ENCODE measurements at regions not wholly inside any gene's neighbourhood (a gene's known extent, or its start where the extent isn't known, plus 50 kb on each side); places are given as distances from the start of the nearest gene placed in this dataset.

DNA sequence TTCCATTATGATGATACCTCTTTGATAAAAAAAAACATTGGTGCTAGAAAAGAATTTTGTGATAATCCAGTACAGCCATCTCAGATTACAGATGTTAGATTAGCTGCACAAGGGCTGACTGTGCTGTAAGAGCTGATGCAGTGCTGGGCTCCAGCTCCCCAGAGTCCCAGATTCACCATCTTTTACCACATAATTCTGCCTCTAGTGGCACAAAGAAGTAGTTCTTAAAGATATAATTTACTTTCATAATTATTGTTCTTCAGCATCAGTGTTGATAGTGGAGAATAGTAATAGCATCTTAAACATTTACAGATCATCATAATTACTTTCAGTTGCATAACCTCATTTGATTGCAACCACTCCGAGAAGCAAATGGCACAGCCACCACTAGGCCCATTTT lies 262.1 kb downstream of the BRINP2 start:
- no peak overlapping the region for H3K4me3 ChIP-seq (ENCODE audit: low read length)
- H3K9me2 ChIP-seq (replicated peaks; ENCODE audit: low read length): no peaks in the 10 kb centered on the region
- intact Hi-C loops (cut with micrococcal nuclease): no loop called here
- H3K4me2 ChIP-seq (ENCODE audit: low read length): no peak overlapping the region
- ATAC-seq: no peak
- CTCF ChIA-PET: no interaction called here
- peaks cover 2% of the 10 kb centered on the region; the same call in 1 of the 2 replicates for H3K4me1 ChIP-seq (ENCODE audit: insufficient read depth, low read length)
- BruUV-seq (replicated peaks): no TSS peak
- no peak overlapping the region for H2AFZ ChIP-seq (ENCODE audit: low read length)
- no peaks in the 10 kb centered on the region for H3K27me3 ChIP-seq (ENCODE audit: low read length)
- DNase-seq: peak; percentile 7
- H3K79me2 ChIP-seq (ENCODE audit: low read length): no peaks in the 10 kb centered on the region
- no peaks in the 10 kb centered on the region for H3K9me3 ChIP-seq (ENCODE audit: low read length)
- TF ChIP-seq CTCF (conservative IDR thresholded peaks at IDR 0.05; ENCODE audit: low read depth, low read length) (peak; percentile 51), EZH2 (IDR thresholded peaks at IDR 0.05; ENCODE audit: low read length, unreplicated experiment) (no peak)
- POLR2A ChIA-PET (ENCODE audit: unreplicated experiment): no interaction called here
- H4K20me1 ChIP-seq (ENCODE audit: low read length): no peaks in the 10 kb centered on the region
- no peak overlapping the region for H3K27ac ChIP-seq (ENCODE audit: low read length)
- H3K9ac ChIP-seq (ENCODE audit: low read length): no peak overlapping the region
- H3K36me3 ChIP-seq (ENCODE audit: low read depth, low read length): no peaks in the 10 kb centered on the region
- H3F3A ChIP-seq (ENCODE audit: low read length, unreplicated experiment): no peaks in the 10 kb centered on the region

DNA sequence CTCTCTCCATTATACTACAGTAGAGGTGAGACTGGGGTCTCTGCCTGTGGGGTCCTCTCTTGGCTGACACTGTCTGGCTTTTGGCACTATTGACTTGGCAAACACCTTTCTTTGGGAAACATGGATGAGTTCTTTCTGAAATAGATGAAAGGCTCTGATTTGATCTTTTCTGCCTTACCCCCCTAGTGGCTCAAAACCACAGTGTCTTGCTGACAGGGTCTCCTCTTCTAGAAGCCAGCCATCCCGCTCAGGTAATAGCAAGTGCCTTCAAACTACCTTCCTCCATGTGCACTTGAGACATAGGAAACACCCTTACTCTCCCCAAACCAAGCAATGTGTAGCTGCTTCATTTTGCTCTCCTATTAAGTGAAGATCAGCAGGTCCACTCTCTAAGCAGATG lies 260.4 kb downstream of the BRINP2 start:
- ChIA-PET POLR2A (ENCODE audit: unreplicated experiment) (no interaction called here), CTCF (no interaction called here)
- Histone ChIP-seq H3K4me3 (ENCODE audit: low read length) (no peak overlapping the region), H3K9me2 (replicated peaks; ENCODE audit: low read length) (no peaks in the 10 kb centered on the region), H3K79me2 (ENCODE audit: low read length) (no peaks in the 10 kb centered on the region), H3K27ac (ENCODE audit: low read length) (no peak overlapping the region), H3K36me3 (ENCODE audit: low read depth, low read length) (no peaks in the 10 kb centered on the region), H3K9ac (ENCODE audit: low read length) (no peak overlapping the region), H3K4me1 (ENCODE audit: insufficient read depth, low read length) (peaks cover 6% of the 10 kb centered on the region; the same call in 1 of the 2 replicates), H3K27me3 (ENCODE audit: low read length) (no peaks in the 10 kb centered on the region), H4K20me1 (ENCODE audit: low read length) (no peaks in the 10 kb centered on the region), H3K9me3 (ENCODE audit: low read length) (no peaks in the 10 kb centered on the region), H3K4me2 (ENCODE audit: low read length) (no peak overlapping the region), H2AFZ (ENCODE audit: low read length) (no peak overlapping the region), H3F3A (ENCODE audit: low read length, unreplicated experiment) (no peaks in the 10 kb centered on the region)
- DNase-seq (no peak), ATAC-seq (no peak)
- TF ChIP-seq EZH2 (IDR thresholded peaks at IDR 0.05; ENCODE audit: low read length, unreplicated experiment): no peak
- TF ChIP-seq CTCF (conservative IDR thresholded peaks at IDR 0.05; ENCODE audit: low read depth, low read length): no peak
- no peak for TF ChIP-seq EZH2phosphoT487 (IDR thresholded peaks at IDR 0.05; ENCODE audit: borderline replicate concordance, low read length)
- intact Hi-C loops (cut with micrococcal nuclease): no loop called here
- BruUV-seq (replicated peaks): no TSS peak

- DNase-seq: no peak
- no peak overlapping the region for H3K4me2 ChIP-seq (ENCODE audit: low read length)
- H3K9ac ChIP-seq (ENCODE audit: low read length): no peak overlapping the region
- ChIA-PET CTCF (no interaction called here), POLR2A (ENCODE audit: unreplicated experiment) (no interaction called here)
- H3K36me3 ChIP-seq (ENCODE audit: low read depth, low read length): no peaks in the 10 kb centered on the region
- intact Hi-C loops (cut with micrococcal nuclease): no loop called here
- H3F3A ChIP-seq (ENCODE audit: low read length, unreplicated experiment): no peaks in the 10 kb centered on the region
- no TSS peak for BruUV-seq (replicated peaks)
- no peaks in the 10 kb centered on the region for H3K9me3 ChIP-seq (ENCODE audit: low read length)
- TF ChIP-seq EZH2 (IDR thresholded peaks at IDR 0.05; ENCODE audit: low read length, unreplicated experiment) (no peak), CTCF (conservative IDR thresholded peaks at IDR 0.05; ENCODE audit: low read depth, low read length) (0 out of 2 replicates have a peak, but pooled peaks have one; percentile 15), EZH2phosphoT487 (IDR thresholded peaks at IDR 0.05; ENCODE audit: borderline replicate concordance, low read length) (no peak)
- no peaks in the 10 kb centered on the region for H3K9me2 ChIP-seq (replicated peaks; ENCODE audit: low read length)
- no peaks in the 10 kb centered on the region for H3K27me3 ChIP-seq (ENCODE audit: low read length)
- no peak for ATAC-seq
- peaks cover 6% of the 10 kb centered on the region; the same call in 1 of the 2 replicates for H3K4me1 ChIP-seq (ENCODE audit: insufficient read depth, low read length)
- no peaks in the 10 kb centered on the region for H4K20me1 ChIP-seq (ENCODE audit: low read length)
- H3K4me3 ChIP-seq (ENCODE audit: low read length): no peak overlapping the region
- H2AFZ ChIP-seq (ENCODE audit: low read length): no peak overlapping the region
- H3K79me2 ChIP-seq (ENCODE audit: low read length): no peaks in the 10 kb centered on the region
- H3K27ac ChIP-seq (ENCODE audit: low read length): no peak overlapping the region
Observed at GRCh38 chr1:177429234-177429633, 258.5 kb downstream of the BRINP2 start.

All from PC-3 (cell line).